ENCODE measurements at regions not wholly inside any gene's neighbourhood (a gene's known extent, or its start where the extent isn't known, plus 50 kb on each side); places are given as distances from the start of the nearest gene placed in this dataset.

DNA sequence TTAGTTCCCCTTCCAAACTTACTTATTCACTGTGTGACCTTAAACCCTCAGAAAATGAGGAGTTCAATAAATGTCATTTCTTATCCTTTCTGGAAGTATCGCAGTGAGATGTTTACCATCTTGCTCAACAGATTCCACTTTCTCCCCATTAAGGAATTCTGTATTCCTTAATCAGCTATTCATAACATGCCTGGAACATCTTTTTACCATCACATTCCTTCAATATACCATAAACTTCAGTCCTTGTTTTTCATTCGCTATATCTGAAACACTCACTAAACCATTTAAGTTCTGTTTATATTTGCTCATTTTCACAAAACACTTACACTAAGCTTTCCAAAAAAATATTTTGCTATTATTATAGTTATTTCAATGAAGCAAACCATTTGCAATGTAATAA lies 1158.6 kb downstream of the CDH12 start:
- H3K27me3 ChIP-seq (ENCODE audit: insufficient read depth, poor library complexity, severe bottlenecking) = no peaks in the 10 kb centered on the region
- no peak for TF ChIP-seq POLR2AphosphoS5 (IDR thresholded peaks at IDR 0.05; ENCODE audit: low read depth)
- no peak for TF ChIP-seq SPI1 (IDR thresholded peaks at IDR 0.05; ENCODE audit: borderline replicate concordance, low read depth)
- TF ChIP-seq, protein P1, sequence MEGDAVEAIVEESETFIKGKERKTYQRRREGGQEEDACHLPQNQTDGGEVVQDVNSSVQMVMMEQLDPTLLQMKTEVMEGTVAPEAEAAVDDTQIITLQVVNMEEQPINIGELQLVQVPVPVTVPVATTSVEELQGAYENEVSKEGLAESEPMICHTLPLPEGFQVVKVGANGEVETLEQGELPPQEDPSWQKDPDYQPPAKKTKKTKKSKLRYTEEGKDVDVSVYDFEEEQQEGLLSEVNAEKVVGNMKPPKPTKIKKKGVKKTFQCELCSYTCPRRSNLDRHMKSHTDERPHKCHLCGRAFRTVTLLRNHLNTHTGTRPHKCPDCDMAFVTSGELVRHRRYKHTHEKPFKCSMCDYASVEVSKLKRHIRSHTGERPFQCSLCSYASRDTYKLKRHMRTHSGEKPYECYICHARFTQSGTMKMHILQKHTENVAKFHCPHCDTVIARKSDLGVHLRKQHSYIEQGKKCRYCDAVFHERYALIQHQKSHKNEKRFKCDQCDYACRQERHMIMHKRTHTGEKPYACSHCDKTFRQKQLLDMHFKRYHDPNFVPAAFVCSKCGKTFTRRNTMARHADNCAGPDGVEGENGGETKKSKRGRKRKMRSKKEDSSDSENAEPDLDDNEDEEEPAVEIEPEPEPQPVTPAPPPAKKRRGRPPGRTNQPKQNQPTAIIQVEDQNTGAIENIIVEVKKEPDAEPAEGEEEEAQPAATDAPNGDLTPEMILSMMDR (IDR thresholded peaks at IDR 0.05; ENCODE audit: insufficient read depth, low read length) = no peak
- TF ChIP-seq GABPA (IDR thresholded peaks at IDR 0.05; ENCODE audit: low read depth) = no peak
- TF ChIP-seq, protein P2, sequence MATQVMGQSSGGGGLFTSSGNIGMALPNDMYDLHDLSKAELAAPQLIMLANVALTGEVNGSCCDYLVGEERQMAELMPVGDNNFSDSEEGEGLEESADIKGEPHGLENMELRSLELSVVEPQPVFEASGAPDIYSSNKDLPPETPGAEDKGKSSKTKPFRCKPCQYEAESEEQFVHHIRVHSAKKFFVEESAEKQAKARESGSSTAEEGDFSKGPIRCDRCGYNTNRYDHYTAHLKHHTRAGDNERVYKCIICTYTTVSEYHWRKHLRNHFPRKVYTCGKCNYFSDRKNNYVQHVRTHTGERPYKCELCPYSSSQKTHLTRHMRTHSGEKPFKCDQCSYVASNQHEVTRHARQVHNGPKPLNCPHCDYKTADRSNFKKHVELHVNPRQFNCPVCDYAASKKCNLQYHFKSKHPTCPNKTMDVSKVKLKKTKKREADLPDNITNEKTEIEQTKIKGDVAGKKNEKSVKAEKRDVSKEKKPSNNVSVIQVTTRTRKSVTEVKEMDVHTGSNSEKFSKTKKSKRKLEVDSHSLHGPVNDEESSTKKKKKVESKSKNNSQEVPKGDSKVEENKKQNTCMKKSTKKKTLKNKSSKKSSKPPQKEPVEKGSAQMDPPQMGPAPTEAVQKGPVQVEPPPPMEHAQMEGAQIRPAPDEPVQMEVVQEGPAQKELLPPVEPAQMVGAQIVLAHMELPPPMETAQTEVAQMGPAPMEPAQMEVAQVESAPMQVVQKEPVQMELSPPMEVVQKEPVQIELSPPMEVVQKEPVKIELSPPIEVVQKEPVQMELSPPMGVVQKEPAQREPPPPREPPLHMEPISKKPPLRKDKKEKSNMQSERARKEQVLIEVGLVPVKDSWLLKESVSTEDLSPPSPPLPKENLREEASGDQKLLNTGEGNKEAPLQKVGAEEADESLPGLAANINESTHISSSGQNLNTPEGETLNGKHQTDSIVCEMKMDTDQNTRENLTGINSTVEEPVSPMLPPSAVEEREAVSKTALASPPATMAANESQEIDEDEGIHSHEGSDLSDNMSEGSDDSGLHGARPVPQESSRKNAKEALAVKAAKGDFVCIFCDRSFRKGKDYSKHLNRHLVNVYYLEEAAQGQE (IDR thresholded peaks at IDR 0.05; ENCODE audit: insufficient replicate concordance, low read depth) = no peak
- DNase-seq (ENCODE audit: low read depth in 1 of 2, low spot score in 1 of 2) = no peak
- H3K4me3 ChIP-seq (replicated peaks; ENCODE audit: insufficient read depth, low read length) = no peak overlapping the region
- H3K27ac ChIP-seq (replicated peaks) = no peak overlapping the region

DNA sequence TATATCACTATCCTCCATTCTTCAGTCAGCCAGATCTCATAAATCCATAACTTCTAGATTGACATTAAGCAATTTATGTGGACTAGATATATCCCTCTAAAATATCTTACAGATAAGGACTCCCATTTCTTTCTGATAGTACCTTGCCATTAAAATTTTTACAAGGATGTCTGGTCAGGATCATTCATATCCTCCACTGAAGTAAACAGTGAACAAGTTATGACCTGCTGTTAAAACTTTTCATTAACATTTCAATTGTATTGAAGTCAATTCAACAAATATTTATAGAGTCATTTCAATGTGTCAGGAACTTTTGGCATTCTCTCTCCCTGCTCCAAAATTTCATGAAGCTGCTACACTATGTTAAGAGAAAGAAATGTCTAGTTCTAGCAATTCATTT lies 1159.6 kb downstream of the CDH12 start:
- H3K27ac ChIP-seq (replicated peaks) = no peak overlapping the region
- H3K4me3 ChIP-seq (replicated peaks; ENCODE audit: insufficient read depth, low read length) = no peak overlapping the region
- DNase-seq (ENCODE audit: low read depth in 1 of 2, low spot score in 1 of 2) = no peak
- no peaks in the 10 kb centered on the region for H3K27me3 ChIP-seq (ENCODE audit: insufficient read depth, poor library complexity, severe bottlenecking)
- TF ChIP-seq, protein P1 (IDR thresholded peaks at IDR 0.05; ENCODE audit: insufficient read depth, low read length) = no peak
- no peak for TF ChIP-seq SPI1 (IDR thresholded peaks at IDR 0.05; ENCODE audit: borderline replicate concordance, low read depth)
- no peak for TF ChIP-seq GABPA (IDR thresholded peaks at IDR 0.05; ENCODE audit: low read depth)
- no peak for TF ChIP-seq POLR2AphosphoS5 (IDR thresholded peaks at IDR 0.05; ENCODE audit: low read depth)

DNA sequence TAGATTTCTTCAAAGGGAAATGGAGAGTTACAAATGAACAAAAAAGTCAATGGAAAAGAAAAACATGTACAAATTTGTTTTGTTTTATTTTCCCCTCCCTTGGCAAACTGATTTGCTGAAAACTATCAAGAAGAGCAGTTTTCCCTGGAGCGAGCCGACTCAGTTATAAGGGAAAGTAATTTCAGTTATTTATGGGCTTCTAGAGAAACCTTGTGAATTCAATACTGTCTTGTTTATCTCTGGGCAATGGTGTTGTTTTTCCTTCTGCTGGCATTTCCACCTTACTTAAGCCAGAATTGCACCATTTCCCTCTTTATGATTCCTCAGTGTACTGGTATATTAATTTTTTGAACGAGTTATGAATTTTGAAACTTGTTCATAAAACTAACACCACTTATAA lies 1163.6 kb downstream of the CDH12 start:
- H3K27me3 ChIP-seq (ENCODE audit: insufficient read depth, poor library complexity, severe bottlenecking) = no peaks in the 10 kb centered on the region
- no peak for DNase-seq (ENCODE audit: low read depth in 1 of 2, low spot score in 1 of 2)
- TF ChIP-seq, protein P2 (IDR thresholded peaks at IDR 0.05; ENCODE audit: insufficient replicate concordance, low read depth) = no peak
- TF ChIP-seq, protein P1 (IDR thresholded peaks at IDR 0.05; ENCODE audit: insufficient read depth, low read length) = no peak
- no peak for TF ChIP-seq SPI1 (IDR thresholded peaks at IDR 0.05; ENCODE audit: borderline replicate concordance, low read depth)
- TF ChIP-seq GABPA (IDR thresholded peaks at IDR 0.05; ENCODE audit: low read depth) = no peak
- no peak for TF ChIP-seq POLR2AphosphoS5 (IDR thresholded peaks at IDR 0.05; ENCODE audit: low read depth)
- H3K27ac ChIP-seq (replicated peaks) = no peak overlapping the region
- no peak overlapping the region for H3K4me3 ChIP-seq (replicated peaks; ENCODE audit: insufficient read depth, low read length)

DNA sequence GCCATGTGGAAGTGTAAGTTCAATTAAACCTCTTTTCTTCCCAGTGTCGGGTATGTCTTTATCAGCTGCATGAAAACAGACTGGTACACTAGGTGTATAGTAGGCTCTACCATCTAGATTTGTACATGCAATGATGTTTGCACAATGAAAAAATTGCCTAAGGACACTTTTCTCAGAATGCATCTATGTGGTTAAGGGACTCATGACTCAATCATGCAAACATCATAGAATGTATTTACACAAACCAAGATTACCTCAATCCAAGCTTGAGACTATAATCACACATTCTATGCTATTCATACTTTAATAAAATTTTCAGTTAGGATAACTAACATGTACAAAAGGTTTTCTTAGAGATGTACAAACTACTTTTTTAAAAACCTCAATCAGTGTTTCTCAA lies 1164.5 kb downstream of the CDH12 start:
- Histone ChIP-seq H3K27ac (replicated peaks) (no peak overlapping the region), H3K27me3 (ENCODE audit: insufficient read depth, poor library complexity, severe bottlenecking) (no peaks in the 10 kb centered on the region), H3K4me3 (replicated peaks; ENCODE audit: insufficient read depth, low read length) (no peak overlapping the region)
- TF ChIP-seq POLR2AphosphoS5 (IDR thresholded peaks at IDR 0.05; ENCODE audit: low read depth) (no peak), GABPA (IDR thresholded peaks at IDR 0.05; ENCODE audit: low read depth) (no peak), SPI1 (IDR thresholded peaks at IDR 0.05; ENCODE audit: borderline replicate concordance, low read depth) (no peak)
- TF ChIP-seq, protein P2 (IDR thresholded peaks at IDR 0.05; ENCODE audit: insufficient replicate concordance, low read depth) = no peak
- TF ChIP-seq, protein P1 (IDR thresholded peaks at IDR 0.05; ENCODE audit: insufficient read depth, low read length) = no peak
- DNase-seq (ENCODE audit: low read depth in 1 of 2, low spot score in 1 of 2) = no peak
